C1 segment of cervical spinal cord (tissue), 14 donors: ENCODE measurements at regions not wholly inside any gene's neighbourhood (a gene's known extent, or its start where the extent isn't known, plus 50 kb on each side); places are given as distances from the start of the nearest gene placed in this dataset.

Experiments used
- DNase-seq, 14 donors: peaks; one replicate each; lab custom pipeline; 2025; lab: John Stamatoyannopoulos, UW

DNA sequence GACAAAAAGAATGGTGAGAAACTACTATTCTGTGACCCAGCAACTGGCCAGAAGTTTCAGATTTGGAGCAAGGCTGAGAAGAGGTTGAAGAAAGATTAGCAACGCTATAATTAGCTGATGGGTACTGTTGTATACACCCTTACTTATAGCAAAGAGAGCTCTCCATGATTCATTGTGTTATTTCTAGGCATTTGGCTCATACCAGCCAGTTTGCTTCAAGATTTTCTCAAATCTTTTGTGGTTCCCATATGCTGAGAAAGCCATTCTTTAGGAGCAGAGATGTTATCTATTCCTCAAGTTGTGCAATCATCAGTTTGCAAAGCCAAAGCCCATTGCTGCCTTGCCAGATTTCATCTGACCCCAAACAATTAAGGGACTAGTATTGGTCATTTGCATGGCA, 179.4 kb downstream of the ETS1 start:
- no peak for DNase-seq

DNA sequence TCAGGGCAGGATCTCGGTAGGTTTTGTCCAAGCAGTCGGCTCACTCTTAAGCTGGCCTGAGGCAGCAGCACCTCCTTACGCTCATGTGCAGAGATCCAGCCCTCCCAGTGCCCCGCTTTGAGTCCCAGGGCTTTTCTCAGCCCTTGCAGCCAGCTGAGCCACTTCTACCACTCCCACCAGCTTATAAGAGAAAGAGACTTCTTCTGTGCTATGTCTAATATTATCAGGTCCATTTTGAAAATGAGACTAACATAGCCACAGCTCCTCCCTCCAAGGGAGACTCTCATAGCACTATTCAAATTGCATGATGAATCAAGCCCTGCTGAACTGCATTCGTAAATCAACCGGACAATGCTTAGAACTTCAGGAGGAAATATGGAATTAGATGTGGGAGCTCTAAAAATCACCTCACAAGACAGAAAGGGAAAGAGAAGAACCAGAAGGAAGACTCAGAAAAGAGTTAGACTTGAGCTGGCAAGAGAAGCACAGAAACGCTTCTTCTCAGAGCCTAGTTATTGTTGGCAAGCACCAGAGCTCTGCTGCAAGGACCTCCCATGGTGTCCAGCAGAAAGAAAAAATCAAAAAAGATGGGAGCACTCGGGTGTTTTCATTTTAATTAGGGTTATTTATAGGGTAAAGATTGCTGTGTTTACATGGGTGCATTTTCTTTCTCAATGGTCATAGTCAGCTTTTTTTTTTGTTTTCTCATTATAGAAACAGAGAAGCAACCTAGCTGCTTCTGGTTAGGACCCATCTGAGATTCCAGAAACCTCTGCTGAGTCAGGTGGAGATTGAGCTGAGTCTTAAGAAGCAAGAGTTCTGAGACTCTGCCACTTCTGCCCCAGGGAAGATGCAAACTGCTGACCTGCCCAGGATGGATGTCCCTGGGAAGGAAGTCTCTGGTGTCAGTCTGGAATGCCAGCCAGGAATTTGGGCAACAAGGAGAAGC, 181.4 kb downstream of the ETS1 start:
- no peak for DNase-seq

DNA sequence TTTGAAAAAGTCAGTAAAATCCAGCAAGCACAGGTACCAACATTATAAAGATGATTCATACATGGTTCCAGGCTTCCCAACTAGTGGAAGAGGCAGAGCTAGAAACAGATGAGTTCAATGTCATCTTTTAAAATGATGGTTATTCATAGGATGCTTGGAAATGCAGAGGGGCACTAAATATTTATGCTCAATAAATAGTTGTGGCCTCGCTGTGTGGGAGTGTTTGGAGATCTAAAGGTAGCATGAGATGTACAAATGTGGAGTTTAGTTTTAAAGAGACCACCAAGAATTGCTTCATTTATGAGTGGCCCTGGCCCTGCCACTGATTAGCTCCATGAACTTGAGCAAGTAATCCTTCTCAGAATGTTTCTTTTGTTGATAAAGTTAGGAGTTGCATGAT, 182.2 kb downstream of the ETS1 start:
- no peak for DNase-seq

DNA sequence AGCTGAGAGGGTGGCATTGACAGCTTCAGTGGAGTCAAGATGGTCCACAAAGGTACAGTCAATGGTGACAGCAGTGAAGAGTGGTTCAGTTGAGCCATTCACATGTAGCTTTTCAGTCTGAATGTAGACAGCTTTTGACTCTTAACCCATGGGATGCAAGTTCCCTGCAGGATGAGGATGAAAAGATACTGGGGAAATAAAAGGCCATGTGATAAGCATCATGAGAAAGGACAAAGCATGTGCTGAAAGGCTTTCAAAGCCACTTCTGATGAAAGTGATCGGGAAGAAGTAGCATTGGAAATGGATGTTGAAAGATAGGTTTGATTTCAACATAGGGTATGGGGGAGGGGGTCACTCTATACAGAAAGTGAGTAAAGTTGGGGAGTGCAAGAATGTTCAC, 182.9 kb downstream of the ETS1 start:
- DNase-seq: no peak

DNA sequence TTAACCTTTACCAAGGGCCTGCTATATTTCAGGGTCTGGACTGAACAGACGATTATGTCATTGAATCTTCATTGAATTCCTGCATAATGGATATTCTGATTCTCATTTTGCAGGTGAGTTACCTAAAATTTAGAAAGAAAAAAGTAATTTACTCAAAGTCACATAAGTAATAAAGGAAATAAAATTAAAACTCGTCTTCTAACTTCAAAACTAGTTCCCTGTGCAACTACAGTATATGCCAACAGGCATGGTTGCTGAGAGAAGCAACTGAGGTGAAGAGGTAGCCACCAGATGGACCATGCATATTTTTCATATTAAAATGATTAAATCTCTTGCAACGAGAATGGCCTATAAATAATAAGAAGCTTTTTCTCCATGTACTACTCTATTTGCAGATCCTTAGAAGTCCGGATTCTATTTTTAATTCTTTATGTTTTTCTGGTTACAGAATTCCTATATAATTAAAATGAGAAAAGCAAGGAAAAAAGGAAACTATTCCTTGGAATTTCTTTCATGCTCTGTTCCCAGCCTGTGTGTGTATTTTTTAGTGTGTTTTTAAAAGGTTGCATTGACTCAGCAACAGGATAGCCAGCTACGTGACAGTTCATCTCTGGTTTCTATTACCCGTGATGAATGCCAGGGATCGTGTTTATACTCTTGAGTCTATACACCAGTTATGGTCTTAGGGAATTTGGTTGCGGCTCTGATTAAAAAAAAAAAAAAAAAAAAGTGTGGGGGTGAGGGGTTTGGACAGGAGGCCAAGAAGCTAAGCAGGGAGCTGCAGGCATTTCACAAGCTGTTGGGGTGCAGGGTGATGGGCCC, 186.8 kb downstream of the ETS1 start:
- no peak for DNase-seq

DNA sequence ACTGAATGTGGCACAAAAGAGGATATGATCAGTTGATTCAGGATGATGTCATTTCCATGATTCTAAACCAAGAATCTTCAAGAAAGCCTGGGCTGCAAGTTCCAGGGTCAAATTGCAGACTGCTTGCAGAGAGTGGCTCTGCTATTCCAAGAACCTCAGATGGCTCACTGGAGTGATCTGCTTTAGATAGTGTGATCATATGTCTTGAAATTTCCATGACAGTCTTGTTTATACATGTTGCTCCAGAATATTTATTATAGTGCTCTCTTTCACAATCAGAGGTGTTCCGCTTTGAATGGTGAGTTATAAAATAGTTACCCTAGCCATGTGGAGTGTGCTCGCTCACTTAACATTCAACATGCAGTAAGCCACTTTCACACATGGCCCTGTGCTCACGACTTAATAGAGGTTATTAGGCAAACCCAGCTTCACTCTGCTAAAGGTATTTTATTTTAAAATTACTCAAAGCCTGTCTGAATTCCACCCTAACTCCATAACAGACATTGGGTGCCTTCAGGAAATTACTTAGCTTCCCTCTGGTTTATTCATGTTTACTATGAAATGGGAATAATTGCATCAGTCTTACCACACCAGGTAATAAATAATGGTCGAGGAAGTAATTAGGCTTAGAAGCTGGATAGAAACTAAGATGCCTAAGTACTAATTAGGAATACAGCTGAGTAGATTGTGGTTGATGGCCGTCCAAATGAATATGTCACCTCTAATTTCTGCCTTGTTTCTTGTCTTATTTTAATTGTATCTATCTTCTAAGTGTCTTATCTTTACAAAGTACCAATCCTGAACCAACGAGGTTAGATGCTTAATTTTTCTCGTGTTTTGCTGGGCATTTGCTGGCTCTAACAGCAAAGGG, 187.9 kb downstream of the ETS1 start:
- DNase-seq: no peak

DNA sequence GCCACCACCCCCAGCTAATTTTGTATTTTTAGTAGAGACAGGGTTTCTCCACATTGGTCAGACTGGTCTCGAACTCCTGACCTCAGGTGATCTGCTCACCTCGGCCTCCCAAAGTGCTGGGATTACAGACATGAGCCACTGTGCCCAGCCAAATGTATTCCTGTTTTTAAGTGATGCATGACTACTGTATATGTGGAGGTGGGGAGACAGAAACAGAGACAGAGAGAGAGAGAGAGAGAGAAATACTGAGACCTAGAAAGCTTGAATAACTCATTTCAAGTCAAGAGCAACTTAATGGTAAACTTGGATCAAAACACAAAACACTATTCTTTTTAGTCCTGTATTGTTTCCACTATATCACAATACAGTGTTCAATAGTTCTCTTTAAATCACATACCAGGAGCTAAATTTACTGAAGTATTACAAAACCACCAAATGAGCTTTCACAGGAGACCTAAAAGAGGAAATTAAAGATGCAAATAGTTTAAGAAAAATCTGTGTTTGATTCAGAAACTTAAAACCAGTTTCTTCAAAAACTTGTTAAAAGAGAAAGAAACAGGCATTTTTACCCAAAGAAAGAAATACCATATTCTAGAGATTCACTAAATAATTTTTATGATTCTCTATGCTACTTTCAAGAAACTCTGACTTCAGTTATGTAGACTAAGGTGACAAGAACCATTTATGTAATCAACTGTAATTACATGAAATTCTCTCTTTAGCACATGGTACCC, 188.7 kb downstream of the ETS1 start:
- DNase-seq: no peak

DNA sequence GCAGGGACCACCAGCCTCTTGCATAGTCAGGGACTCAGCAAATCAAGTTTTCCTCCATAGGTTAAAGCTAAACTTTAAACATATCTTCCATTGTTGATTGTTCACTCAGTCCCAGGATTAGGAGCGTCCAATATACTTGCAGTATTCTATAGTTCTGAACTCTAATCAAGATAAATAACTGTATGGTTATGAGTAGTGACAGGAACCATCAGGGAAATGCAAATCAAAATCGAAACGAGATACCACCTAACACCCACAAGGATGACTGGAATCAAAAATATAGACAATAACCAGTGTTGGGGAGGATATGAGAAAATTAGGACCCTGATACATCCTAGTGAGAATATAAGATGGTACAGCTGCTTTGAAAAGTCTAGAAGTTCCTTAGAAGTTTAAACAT, 190.0 kb downstream of the ETS1 start:
- no peak for DNase-seq

DNA sequence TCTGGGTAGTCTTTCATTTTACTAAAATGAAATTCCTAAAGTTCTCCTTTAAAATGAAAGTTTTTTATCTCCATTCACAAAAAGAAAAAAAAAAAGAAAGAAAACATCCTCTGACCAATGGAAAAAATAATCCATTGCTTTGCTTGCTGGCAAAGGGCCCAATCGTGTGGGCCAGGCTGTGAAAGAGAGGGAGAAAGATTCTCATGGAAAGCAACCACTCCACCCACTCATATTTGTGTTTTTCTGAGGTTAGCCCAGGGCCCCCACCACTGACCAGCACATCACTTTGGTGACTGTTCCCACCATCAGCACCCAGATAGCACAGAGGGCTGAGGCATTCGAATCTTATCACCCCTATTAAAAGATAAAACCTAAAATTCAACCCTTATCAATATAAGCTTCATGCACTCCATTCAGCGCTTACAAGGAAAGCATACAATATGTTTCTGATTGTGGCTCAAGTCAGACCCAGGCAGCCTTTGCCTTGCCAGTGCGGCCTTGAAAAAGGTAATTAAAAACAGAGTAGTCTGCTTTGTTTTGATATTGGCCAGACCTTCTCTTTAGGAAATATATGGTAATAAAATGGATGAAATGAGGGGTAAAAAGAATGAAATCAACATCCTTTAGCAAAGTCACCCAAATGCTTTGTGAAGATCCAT, 192.8 kb downstream of the ETS1 start:
- no peak for DNase-seq

DNA sequence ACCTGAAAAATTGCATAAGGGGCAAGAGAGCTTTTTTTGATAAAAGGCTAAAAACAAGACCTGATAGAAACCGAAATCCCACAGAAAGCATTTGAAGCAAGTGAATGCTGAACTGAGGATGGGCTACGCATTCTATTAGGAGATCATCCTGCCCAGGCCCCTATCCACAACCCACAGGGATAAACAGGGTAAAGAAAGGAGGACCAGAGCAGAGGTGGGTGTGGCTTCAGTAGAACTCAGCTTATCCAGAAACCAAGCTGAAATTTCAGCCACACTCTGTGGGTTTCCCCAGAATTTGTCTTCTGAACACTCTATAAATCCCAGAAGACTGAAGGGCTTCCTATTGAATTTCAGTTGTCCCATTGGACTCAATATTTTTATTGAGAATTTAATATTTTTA, 195.1 kb downstream of the ETS1 start:
- no peak for DNase-seq

DNA sequence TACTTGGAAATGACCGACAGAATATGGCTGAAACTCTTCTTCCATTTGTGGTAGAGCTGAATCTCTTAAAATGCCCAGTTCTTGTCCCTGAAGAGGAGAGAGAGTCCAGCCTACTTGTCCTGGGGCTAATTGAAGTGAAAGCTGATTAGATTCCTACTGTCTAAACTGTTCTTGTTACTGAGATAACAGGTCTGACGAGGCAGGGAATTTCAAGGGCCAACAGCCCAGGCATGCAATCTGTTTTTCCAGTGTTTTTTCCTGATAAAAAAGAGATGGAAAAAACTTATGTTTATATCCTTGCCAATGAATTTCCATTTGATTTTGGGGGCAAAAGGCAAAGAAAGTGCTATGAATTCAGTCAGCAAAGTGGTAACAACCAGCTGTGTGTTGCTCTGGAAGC, 195.5 kb downstream of the ETS1 start:
- no peak for DNase-seq

DNA sequence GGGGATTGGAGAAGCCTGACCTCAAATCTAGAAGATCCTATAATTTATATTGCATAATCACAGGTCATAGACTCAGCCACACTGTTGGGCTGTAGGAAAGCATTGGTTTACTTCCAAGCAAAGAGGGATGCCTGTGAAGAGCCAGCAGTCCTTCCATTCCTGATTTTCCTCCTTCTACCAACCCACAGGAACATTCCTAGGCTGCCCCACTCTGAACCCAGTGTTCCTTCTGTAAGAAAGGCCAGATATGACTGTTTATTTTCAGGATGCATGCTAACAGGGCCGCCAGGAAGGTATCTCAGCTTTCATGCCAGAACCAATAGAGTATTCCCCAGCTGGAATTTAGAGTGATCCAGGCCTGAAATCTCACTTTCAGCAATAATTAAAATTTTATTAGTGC, 197.1 kb downstream of the ETS1 start:
- no peak for DNase-seq

DNA sequence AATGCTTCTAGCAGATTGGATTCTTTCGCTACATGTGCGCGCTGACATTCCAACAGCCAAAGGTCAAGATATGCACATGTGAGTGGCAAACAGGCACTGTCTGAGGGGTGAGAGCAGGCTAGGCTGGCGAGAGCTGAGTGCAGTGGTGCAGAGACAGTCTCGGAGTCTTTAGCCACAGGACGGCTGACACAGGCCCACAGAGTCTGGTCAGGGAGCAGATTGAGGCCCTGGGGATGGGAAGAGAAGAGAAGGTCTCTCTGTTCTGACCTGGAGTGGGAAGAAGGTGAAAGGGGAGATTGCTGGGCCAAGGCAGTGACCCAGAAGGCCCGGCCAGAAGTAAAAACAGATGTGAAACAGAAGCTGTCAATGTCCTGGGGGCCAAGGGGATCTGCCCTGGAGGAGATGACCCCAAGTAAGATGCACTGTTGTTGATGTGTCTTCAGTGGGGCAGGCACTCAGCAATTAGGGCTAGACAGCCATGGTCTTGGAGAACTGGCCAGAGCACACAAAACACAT, 197.8 kb downstream of the ETS1 start:
- DNase-seq: no peak

DNA sequence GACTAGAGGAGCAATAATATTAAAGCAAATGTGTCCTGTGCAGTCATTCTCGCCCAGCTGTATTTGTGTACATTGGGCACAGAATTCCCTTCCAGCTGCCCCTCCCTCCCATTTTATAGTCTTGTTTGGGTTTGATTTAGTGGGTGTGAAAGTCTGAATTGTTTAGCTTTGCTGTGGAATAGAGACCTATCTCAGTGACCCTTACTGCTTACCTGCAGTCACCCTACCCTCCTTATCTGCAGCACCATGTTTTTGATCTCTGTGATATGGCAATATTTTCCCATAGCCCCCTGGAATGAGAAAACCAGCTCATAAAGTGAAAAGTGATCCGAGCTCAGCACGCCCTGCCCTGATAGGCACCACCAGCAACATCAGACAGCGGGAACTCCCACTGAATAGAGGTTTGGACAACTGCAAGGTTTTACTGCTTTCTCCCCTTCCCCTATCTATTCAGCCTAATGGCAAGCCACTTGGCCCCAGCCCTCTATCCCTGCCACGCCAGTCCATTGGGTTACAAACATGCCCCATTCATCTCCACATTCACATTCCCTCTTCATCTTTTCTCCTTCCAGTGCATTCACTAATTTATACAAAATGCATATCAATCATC, 199.0 kb downstream of the ETS1 start:
- no peak for DNase-seq

DNA sequence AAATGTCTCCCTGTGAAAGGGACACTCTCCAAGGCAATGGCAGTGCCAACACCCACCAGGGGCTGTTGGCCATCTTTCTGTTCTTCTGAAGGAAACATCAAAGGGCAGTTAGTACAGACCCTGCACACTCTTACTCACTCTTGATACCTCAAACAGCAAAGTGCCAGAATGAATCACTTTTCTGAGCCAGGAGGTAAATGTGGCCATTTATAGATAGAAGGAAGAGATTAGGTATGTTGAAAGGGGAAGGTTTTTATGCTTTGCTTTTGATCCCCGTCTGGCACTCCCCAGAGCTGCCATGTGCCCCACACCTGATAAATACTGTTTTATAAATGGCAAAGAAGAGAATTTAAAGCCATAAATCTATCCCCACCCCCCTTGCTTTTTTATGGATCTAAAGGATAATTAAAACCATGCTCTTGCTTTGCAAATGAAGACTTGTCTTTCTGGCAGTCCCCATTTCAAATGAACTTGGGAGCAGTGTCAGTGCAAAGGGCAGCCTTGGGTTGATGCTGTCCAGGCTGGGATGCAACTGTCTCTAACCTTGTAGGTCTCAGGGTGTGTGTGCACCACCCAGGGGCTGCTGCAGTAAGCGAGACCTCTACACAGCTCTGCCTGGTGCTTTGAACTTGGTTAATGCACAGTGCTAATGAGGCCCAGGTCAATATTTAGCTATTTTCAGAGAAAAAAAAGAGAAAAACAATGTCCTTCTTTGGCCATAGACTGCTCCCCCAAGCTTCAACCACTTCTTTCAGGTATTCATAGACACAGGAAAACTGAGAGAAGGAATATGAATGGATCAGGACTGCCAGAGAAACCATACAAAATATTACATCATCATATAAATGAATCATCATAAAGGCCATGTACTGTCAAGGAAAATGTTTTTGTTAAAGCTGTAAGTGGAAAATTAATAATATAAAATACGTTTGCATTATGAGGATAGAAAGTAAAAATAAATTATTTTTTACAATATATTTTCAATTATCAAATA, 207.5 kb downstream of the ETS1 start:
- no peak for DNase-seq

DNA sequence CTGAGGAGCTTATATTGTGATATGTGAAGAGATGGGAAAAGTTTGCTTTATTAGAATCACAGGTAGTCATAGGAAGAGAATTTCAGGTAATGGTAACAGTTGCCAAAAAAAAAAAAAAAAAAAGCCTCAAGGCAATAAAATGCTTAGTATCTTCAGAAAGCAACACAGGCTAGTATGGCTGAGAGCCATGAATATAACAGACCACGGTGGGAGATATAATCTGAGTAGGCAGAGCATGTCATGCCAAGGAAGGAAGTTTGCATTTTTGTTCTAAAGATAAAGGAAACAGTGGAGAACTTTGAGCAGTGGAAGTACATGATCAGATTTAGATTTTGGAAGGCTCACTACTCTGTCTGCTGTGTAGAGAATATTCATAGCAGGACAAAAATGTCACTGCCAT, 211.4 kb downstream of the ETS1 start:
- DNase-seq: no peak

DNA sequence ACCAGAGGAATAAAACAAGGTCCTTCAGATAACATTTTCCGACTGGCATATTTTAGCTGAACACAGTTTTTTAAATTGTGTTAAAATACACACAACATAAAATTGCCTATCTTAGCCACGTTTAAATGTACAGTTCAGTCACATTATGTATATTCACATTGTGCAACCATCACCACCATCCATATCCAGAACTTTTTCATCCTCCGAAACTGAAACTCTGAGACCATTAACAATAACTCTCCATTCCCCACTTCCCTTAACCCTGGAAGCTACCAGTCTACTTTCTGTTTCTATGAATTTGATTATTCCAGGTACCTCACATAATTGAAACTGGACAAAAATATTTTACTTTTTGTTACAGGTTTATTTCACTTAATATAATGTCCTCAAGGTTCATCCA, 213.3 kb downstream of the ETS1 start:
- DNase-seq: no peak

DNA sequence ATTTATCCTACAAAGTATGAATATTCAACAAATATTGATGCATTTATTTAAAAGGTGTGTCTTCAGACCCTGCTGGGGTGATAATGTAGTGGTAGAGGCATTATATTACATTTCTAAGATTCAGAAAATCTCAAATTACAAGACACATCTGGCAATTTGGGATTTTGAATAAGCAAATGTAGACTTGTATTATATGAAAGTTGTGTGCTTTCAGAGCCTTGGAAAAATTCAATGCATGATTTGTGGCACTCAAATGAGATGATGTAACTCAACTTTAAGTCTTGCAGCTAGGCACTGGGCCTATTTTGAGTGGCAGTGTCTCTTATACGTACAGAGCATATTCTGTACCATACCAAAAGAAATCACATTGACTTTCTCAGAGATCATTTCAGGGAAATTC, 214.4 kb downstream of the ETS1 start:
- no peak for DNase-seq

DNA sequence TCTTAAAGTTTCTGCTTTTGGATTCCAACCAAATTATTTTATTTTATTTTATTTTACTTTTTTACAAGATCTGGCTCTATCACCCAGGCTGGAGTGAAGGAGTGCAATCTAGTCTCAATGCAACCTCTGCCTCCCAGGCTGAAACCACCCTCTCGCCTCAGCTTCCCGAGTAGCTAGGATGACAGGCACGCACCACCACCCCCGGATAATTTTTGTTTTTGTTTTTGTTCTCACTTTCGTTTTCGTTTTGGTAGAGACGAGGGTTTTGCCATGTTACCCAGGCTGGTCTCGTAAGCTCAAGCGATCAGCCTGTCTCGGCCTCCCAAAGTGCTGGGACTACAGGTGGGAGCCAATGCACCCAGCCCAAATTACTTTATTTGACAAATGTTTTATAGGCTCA, 219.8 kb downstream of the ETS1 start:
- no peak for DNase-seq
